GM03348 (cell line): ENCODE measurements at regions not wholly inside any gene's neighbourhood (a gene's known extent, or its start where the extent isn't known, plus 50 kb on each side); places are given as distances from the start of the nearest gene placed in this dataset.
"Not testable (repeated sequence)": the region's sequence is repeated elsewhere in the genome, so short reads cannot be mapped to it uniquely, and the experiment has no call there.

ENCODE experiments used
- DNase-seq: peaks from one replicate; pipeline ENCODE4 v3.0.0; 2012; ENCODE audit warnings: low spot score

GRCh38 chr1:57572016-57572415, 148.2 kb upstream of the DAB1 start:
- no peak for DNase-seq

GRCh38 chr1:57558066-57558465, 134.2 kb upstream of the DAB1 start:
- DNase-seq: not testable (repeated sequence)

- no peak for DNase-seq
Observed at GRCh38 chr1:57553666-57554065, 129.8 kb upstream of the DAB1 start.

- DNase-seq: no peak
Observed at GRCh38 chr1:57551476-57551875, 127.6 kb upstream of the DAB1 start.

GRCh38 chr1:57550092-57550491, 126.2 kb upstream of the DAB1 start:
- no peak for DNase-seq

GRCh38 chr1:57549300-57549699, 125.4 kb upstream of the DAB1 start:
- DNase-seq: peak; percentile 8

- DNase-seq: no peak
Observed at GRCh38 chr1:57546549-57547330, 122.9 kb upstream of the DAB1 start.

GRCh38 chr1:57544345-57544744, 120.5 kb upstream of the DAB1 start:
- no peak for DNase-seq

- DNase-seq: no peak
Observed at GRCh38 chr1:57536749-57537423, 113.0 kb upstream of the DAB1 start.

GRCh38 chr1:57532299-57532698, 108.4 kb upstream of the DAB1 start:
- DNase-seq: no peak

GRCh38 chr1:57530911-57531260, 107.0 kb upstream of the DAB1 start:
- not testable (repeated sequence) for DNase-seq

GRCh38 chr1:57530206-57530910, 106.5 kb upstream of the DAB1 start:
- DNase-seq: no peak

GRCh38 chr1:57522575-57522974, 98.7 kb upstream of the DAB1 start:
- no peak for DNase-seq

- no peak for DNase-seq
Observed at GRCh38 chr1:57520743-57521515, 97.1 kb upstream of the DAB1 start.

GRCh38 chr1:57518496-57518895, 94.6 kb upstream of the DAB1 start:
- no peak for DNase-seq

GRCh38 chr1:57517587-57518374, 93.9 kb upstream of the DAB1 start:
- DNase-seq: no peak

- no peak for DNase-seq
Observed at GRCh38 chr1:57512386-57512785, 88.5 kb upstream of the DAB1 start.

- no peak for DNase-seq
Observed at GRCh38 chr1:57506941-57507340, 83.1 kb upstream of the DAB1 start.

- DNase-seq: no peak
Observed at GRCh38 chr1:57503337-57503736, 79.5 kb upstream of the DAB1 start.

GRCh38 chr1:57500136-57500830, 76.4 kb upstream of the DAB1 start:
- DNase-seq: no peak

GRCh38 chr1:57494530-57495079, 70.7 kb upstream of the DAB1 start:
- DNase-seq: no peak
